T-helper 9 cell (primary cell): ENCODE measurements at regions not wholly inside any gene's neighbourhood (a gene's known extent, or its start where the extent isn't known, plus 50 kb on each side); places are given as distances from the start of the nearest gene placed in this dataset.
"Not testable (repeated sequence)": the region's sequence is repeated elsewhere in the genome, so short reads cannot be mapped to it uniquely, and the experiment has no call there.

Experiments used
- DNase-seq: peaks from one replicate; pipeline ENCODE4 v3.0.0-alpha.2; 2020

DNA sequence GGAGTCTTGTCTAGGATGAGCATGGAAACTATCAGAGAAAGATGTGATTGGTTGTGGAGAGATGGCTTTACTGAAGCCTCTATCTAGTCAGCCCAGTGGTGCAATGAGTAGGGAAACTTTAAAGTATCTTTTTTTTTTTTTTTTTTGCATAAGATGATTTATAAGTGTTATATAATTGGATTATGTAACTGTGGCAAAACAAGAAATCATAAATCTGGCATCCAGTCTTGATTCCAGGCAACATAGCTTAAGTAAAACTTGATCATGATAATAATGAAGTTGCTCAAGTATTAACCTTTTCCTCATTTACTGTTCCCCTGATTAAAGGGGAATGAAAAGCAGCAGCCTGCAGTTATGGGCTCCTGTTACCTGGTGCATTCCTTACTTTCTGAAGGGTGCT, 538.0 kb upstream of the ATP2B1 start:
- DNase-seq: no peak

DNA sequence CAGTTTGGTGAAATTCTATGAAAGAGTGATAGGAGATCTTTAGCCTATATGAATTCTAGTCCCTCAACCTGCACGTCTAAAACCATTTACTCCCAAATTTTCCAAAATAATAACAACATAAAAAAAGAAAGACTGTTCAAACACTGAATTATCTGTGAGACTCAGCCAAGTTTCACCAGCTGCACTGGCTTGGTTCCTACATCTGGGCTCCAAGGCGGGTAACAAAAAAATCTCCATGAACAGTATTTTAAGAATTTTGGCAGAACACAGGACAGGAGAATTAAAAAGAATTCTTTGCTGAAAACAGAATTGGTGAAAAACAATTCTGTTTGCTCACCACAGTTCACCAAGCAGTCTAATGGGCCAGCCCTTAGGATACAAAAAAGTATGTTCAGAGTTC, 536.8 kb upstream of the ATP2B1 start:
- no peak for DNase-seq

DNA sequence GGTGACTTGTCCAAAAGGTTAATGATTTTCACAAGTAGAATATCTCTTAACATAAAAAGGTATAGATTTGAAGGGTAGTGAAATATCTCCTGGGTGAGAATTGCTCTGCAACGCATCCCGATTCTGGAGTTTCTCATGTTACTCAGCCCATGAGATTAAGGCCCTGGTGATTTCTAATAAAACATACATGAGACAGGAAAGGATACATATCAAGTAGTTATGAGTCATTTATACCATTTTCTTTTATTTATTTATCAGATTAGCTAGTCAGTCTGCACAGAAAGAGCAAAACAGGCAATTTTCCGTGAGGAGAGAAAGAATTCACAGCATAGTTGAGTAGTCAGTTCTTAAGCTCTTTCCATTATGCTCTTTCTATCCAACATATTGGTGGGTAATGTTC, 535.6 kb upstream of the ATP2B1 start:
- no peak for DNase-seq

DNA sequence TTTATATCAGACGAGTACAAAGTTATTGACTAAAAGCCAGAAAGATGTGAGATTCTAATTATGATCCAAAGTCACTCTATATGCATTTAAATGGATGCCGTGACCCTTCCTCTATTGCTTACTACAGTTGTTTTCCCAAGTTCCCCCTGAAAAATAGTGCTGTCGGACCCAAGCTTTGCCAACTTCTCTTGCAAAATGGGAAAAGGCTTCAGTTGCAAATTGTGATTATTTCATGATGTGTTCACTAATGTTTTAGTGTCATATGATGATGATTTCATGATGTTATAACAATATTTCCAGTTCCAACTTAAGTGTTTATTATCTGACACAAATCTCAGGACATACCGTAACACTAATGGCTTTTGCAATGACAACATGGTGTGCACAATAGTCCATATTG, 534.6 kb upstream of the ATP2B1 start:
- DNase-seq: no peak

DNA sequence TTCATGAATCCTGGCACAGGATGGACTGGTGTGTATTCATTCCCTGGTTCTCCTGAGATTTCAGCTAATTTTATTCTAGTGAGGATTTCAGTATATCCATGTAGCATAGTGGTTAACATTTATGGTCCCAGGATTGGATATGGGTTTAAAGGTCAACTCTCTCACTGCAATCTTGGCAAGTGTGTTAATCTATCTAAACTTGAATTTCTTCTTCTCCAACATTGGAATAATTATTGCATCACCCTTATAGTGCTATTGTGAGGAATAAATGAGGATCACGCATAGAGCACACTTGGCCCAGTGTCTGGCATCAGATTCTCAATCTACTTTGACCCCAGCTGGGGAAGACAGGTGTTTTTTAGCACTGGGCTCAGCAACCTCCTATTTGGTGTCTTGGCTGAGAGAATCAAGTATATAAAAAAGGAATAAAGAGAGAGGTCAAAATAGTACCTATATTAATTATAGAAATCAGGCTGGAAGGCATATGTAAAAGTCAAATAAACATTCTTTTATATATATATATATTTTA, 531.2 kb upstream of the ATP2B1 start:
- no peak for DNase-seq

DNA sequence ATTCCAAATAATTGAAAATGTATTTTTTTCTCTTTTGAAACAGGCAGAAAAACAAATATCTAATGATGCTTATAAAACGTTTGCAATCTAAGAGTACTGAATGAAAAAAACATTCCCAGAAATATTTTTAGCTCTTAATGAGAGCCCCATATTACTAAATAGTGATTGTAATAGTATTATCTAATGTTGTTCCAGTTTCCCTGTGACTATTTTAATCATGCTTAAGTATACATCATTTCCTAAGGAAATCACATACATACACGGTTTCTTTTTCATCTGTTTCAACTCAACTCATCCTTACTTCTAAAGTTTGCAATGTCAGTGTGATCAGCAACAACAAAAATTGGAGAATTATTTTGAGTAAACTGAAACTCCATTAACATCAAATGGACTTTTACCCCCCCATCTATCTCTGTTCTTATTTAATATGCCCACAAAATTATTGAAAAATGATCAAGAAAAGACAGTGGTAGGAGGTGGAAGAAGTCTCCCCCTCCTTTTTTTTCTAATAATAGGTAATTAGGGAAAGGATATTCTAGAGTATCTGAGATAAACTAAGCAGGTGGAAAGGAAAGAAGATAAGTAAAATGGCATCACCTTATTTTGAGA, 530.1 kb upstream of the ATP2B1 start:
- DNase-seq: no peak

DNA sequence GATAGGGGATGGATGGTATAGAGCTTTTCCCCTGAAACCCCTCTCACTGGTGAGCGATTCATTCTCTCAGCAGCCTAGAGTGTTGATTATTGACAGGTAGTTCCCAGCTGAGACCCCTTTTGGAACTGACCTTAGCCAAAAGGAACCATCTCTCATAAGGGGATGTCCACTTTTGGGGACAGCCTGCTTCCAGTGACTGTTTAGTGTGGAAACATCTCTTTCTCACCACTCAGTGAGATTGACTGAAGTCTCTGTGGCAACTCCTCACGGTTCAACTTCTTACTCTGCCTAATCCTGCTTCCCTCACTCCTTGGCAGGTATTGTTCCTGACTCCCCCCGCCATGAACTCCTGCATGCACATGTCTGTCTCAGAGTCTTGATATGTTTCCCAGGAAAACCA, 529.2 kb upstream of the ATP2B1 start:
- DNase-seq: no peak

DNA sequence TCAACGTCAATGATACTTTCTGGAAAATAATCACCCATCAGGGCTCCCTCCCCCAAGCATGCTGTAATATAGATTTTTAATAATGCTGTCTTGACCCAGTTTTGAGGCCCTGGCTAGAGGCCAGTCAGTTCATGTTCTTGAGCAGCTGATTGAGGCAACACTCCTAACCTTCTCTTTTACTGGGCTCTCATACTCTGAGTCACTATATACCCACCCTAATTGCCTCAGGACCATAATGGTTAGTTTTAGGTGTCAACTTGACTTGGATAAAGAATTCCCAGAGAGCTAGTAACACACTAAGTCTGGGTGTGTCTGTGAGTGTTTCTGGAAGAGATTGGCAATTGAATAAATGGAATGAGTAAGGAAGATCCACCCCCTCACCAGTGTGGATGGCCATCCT, 527.0 kb upstream of the ATP2B1 start:
- DNase-seq: no peak

DNA sequence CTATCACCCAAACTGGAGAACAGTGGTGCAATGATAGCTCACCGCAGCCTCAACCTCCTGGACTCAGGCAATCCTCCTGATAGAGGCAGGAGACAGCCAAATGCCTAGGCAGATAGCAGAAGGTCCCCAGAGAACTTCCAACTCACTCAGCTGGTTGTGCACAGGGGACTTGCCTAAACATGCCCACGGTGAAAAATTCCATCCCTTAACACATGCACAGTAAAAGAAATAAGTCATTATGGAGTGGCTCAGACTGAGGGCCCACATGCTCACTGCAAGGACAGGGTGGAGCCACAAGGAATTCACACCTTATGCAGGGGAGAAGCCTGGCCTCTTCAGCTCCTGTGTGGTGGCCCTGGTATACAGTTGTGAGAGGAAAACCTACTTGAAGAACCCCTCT, 525.8 kb upstream of the ATP2B1 start:
- no peak for DNase-seq

DNA sequence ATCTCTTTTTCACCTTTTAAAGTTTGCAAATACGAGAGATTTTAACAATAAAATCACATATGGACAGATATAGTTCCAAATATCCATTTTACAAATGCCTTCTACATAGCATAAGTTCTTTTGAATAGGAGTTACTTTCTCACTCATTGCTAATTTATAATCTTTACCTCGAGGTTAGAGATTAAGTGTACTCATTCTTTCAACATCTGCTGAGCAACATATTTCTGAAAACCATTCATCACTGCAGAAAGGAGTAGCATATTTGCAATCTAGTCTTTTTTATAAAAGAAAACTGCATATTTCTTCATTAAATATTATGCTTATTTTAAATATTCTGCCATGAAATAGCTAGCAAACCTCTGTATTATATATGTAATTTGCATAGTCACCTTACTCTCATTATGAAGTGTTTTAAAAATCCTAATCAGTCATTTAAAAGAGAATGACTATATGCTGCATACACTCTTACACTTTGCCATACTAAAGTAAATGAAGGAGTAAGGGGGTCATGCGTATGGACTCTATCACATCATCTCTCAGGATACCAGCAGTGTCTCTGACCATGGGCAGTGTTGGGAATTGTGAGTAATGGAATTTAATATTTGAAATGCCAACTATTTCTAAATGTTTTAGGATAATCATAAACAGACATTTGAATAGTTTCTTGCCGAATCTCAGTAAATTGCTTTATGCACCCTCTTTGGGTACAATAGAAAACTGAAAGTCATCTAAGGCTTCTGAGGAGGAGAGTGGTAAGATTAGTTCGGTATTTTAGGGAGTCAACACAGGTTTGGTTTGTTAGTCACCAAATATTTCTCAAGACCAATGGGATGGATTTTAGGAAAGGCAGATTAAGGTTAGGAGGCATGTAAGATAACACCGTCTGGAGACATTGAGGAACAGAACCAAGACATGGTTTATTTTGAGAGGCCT, 524.8 kb upstream of the ATP2B1 start:
- no peak for DNase-seq

DNA sequence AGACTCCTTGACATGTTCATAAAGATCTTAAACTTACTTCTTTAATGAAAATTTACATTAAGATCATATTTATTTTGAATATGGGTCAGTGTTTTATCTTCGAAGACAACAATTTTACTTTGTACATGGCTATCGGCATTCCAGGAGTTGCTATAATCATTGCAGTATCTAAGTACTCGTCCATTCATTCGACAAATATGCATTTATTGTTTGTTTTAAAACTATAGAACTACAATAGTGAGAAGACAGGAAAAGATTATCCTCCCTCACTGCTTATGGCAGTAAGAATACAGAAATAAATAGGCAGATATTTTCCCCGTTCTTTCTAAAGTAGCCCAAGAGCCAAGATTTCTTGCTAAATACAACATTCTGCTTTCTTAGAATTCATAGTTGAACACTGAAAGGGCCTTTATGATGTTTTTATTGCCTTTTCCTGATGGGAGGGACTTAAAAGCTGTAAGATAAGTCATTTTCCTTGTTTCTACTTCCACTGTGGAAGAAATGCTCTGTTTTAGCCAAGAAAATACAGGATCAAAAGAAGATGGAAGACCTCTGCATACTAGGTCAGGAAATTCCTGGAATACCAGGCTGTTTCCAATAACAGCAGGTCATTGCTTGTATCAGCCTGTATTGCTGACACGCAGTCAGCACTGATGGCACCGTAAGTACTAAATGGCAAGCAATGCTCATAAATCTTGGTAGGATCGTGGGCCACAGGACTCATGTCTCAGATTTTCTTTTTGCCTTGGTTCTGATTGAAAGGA, 521.0 kb upstream of the ATP2B1 start:
- no peak for DNase-seq

DNA sequence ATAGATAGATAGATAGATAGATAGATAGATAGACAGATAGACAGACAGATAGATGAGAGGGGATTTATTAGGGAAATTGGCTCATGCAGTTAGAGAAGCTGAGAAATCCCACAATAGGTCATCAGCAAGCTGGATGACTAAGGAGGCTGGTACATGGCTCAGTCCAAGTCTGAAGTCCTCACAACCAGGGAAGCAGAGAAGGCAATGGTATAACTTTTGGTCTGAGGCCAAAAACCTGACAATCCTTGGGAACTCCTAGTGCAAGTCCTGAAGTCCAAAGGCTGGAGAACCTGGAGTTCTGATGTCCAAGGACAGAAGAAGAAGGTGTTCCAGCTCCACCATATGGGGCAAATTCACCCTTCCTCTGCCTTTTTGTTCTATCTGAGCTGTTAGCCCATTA, 517.6 kb upstream of the ATP2B1 start:
- no peak for DNase-seq

DNA sequence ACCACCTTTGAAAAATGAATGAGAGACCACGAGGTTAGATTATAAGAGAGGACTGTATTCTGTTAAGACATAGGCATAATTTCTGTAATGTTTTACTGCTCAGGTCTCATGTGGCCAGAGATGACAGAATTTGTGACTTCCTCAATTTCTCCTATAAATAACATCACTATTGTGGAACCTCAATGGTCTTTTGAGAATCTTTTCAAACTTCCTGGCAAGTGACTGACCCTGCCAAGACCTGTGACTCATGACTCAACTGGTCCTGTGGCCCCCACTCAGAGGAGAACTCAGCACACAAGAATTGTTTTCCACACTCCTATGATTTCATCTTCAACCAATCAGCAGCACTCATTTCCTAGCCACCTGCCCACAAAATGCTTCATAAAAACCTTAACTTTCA, 508.2 kb upstream of the ATP2B1 start:
- no peak for DNase-seq

DNA sequence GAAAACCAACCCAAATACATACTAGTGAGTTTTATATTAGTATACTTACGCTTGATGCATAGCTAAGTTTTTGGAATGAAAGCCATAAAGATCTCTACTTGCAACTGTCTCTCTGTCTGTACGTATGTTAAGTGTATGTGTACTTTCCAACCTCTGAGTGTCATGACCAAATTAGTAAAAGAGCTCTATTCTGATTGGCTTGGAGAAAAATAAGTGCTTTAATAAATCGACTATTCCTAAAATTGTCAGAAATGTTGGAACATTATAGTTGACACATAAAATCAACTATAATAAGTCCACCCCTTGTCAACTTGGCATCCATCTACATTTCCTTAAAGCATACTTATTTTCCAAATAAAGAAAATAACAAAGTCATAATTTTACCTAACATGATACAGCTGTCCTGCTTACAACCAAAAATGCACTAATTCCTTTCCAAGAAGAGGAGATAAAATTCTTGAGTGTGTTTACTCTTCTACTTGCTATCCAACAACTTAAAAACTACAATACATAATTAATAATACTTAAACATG, 507.4 kb upstream of the ATP2B1 start:
- DNase-seq: no peak

DNA sequence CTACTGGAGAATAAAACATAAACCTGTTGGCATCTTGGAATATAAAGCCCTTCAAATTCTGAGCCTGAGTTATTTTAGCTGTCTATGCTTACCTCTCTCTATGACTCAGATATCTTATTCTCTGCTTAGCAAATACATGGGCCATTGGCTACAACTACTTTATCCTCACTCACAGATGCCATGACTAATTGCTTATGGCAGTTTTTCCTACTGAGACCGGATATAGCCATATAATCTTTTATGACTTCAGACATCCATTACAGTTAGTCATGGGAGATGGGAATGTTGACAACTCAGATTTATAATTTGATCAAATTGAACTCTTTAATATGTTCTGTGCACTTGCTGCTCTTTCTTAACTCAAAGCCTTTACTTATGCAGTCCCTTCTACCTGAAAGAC, 502.4 kb upstream of the ATP2B1 start:
- DNase-seq: no peak

DNA sequence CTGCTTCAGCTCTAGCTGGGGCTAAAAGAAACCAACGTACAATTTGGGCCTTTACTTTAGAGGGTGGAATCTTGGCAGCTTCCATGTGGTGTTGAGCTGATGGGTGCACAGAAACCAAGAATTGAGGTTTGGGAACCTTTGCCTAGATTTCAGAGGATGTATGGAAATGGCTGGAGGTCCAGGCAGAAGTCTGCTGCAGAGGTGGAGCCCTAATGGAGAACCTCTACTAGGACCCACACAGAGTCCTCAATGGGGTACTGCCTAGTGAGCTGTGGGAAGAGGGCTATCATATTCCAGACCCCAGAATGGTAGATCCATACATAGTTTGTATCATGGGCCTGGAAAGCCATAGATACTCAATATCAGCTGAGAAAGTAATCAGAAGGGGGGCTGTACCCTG, 500.4 kb upstream of the ATP2B1 start:
- DNase-seq: no peak

DNA sequence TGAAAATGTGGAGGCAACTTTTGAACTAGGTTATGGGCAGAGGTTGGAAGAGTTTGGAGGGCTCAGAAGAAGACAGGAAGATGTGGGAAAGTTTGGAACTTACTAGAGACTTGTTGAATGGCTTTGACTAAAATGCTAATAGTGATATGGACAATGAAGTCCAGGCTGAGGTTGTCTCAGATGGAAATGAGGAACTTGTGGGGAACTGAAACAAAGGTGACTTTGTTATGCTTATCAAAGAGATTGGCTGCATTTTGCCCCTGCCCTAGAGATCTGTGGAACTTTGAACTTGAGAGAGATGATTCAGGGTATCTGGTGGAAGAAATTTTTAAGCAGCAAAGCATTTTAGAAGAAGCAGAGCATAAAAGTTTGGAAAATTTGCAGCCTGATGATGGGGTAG, 499.7 kb upstream of the ATP2B1 start:
- not testable (repeated sequence) for DNase-seq

DNA sequence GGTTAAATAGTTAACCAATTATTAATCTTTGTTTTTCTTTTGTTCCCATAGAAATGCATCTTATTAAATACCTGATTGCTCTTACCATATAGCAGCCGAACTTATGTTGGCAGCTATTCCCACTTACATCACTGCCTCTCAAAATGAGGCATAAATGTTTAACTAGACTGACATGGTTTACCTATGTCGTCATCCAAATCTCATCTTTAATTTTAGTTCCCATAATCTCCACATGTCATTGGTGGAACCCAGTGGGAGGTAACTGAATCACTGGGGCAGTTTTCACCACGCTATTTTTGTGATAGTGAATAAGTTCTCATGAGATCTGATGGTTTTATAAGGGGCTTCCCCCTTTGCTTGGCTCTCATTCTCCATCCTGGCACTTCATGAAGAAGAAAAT, 499.2 kb upstream of the ATP2B1 start:
- no peak for DNase-seq

DNA sequence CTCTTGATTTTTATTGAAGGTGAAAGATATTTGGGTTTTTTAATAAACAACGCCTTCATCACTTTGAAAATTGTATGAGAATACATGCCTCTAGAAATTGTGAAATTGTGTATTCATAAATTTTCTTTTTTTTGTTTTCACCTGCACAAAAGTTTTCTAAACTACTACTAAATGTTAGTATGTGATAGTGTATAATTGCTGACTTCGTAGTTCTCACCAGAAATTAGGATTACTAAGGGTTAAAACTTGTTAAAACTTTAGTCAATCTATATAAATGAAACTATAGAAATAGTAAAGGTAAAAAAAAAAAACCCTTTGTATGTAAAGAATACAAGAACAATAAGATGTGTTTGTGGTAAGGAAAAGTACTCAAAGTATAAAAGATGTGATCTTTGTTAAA, 496.5 kb upstream of the ATP2B1 start:
- DNase-seq: no peak

DNA sequence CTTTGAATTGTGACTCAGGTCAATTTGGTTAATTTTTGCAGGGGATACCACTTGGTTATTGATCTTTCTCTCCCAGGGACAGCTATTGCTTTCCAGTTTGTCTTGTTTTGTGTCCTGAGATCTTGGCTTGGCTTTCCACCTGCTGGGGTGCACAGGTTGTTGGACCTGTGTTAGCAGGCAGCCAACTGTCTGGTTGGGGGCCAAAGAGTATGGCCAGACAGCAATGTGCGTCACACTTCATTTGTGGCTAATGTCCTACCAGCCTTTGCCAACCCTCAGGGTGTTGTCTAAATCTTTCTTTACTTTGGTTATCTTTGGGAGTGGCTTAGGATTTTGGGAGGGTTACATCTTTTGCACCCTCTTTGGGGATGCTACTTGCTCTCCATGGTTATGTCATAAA, 494.9 kb upstream of the ATP2B1 start:
- DNase-seq: no peak

DNA sequence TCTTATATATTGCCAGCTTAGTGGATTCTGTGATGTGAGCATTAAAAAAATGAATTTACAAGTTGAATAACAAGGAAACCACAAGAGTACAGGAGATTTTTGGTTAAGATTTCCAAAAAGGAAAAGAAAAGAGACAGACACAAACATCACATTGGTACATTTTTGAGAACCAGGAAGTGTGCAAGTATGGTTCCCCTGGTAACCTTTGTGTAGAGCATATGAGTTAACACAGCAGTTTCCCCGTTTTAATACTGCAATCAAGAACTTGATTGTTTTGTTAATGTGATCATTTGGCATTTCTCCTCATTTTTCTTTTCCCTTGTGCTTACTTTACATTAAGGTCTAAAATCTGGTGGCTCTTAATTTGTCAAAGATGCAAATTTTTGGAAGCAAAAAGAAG, 490.4 kb upstream of the ATP2B1 start:
- DNase-seq: no peak

DNA sequence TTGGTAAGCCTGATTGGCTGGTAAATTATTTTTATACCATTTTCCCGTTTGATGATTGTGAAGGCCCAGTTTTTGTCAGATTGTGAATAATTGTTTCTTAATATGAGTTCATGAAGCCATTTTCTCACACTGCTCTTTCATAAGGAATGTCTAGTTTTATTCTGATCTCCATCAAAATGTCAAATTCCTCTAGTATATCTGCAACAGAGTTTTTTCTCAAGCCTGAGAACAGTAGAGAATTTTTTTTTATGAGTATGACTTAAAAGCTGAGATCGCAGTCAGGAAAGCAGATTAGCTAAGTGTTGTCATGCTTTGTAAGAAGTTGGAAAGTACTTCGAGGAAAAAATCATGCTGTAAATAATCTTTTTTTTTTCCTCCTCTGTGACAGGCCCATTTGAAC, 484.9 kb upstream of the ATP2B1 start:
- DNase-seq: no peak

DNA sequence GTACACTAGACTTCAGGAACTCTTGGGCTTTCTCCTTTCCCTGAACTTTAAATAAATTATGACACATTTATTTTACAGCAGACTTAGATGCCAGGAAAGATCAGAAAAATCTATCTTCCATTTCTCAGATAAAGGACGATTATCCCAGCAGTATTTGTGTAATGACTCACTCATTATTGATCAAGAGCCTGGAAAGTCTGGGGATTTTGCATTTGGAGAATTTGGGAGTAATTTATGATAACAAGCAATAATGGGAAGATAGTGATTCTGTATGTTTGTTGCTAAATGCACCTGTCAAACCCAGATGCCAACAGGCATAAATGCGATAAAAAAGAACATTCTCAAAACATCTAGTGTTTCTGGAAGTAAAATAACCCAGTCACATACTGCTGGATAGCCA, 480.2 kb upstream of the ATP2B1 start:
- no peak for DNase-seq
